Breast epithelium (tissue), 4 donors: ENCODE measurements at regions not wholly inside any gene's neighbourhood (a gene's known extent, or its start where the extent isn't known, plus 50 kb on each side); places are given as distances from the start of the nearest gene placed in this dataset.

Source experiments
- DNase-seq, 2 donors: peaks; one replicate each; pipeline ENCODE4 v3.0.0-alpha.2; 2019; ENCODE audit warnings: low spot score in 2 of 2
- H3K27ac ChIP-seq, 2 donors: fragments of 200-600 bp; sonication (generic) in 1 of 2; one replicate each; pipeline ENCODE4 v1.5.1; 2016 to 2019; ENCODE audit warnings: mild to moderate bottlenecking in 1 of 2
- H3K27me3 ChIP-seq, 2 donors: fragments of 200-600 bp; sonication (generic) in 1 of 2; one replicate each; pipeline versions ENCODE4 v1.5.1 to v1.6.0; 2017 to 2019; ENCODE audit warnings: control low read depth in 1 of 2, mild to moderate bottlenecking in 1 of 2
- H3K36me3 ChIP-seq: fragments of 200-600 bp; one replicate; pipeline ENCODE4 v1.5.1; 2019
- H3K4me1 ChIP-seq, 2 donors: fragments of 200-600 bp; sonication (generic); one replicate each; pipeline ENCODE4 v1.5.1; 2016 to 2019; ENCODE audit warnings: control low read depth in 1 of 2
- H3K4me3 ChIP-seq, 3 donors: fragments of 200-600 bp; sonication (generic); 1 replicate in 2 of 3; 2 replicates in 1 of 3; pipeline ENCODE4 v1.5.1; 2016 to 2019; ENCODE audit warnings: mild to moderate bottlenecking in 3 of 3, moderate library complexity in 2 of 3
- H3K9me3 ChIP-seq, 2 donors: fragments of 200-600 bp; sonication (generic) in 1 of 2; one replicate each; pipeline ENCODE4 v1.5.1; 2016 to 2019; ENCODE audit warnings: control low read depth in 1 of 2
- POLR2A ChIP-seq: fragments of 450-650 bp; IDR thresholded peaks from one replicate; pipeline ENCODE4 v1.6.1; 2016; ENCODE audit warnings: antibody characterized with exemption, mild to moderate bottlenecking, moderate library complexity
- POLR2AphosphoS5 ChIP-seq, 3 donors: sonication (generic); formaldehyde crosslinking; IDR thresholded peaks; one replicate each; pipeline ENCODE4 v1.6.1; 2017; ENCODE audit warnings: antibody characterized with exemption in 3 of 3
- intact Hi-C: fragments of 100-400 bp; cut with DNase I; formaldehyde crosslinking; loops from one replicate; pipeline ENCODE4 v1.15.1; 2023; ENCODE audit warnings: low total_unique reads
- TF ChIP-seq, protein P1 (sequence below), 3 donors: fragments of 450-650 bp; IDR thresholded peaks; one replicate each; pipeline ENCODE4 v1.5.1; 2016 to 2017; ENCODE audit warnings: antibody characterized with exemption in 3 of 3, mild to moderate bottlenecking in 3 of 3, moderate library complexity in 3 of 3

DNA sequence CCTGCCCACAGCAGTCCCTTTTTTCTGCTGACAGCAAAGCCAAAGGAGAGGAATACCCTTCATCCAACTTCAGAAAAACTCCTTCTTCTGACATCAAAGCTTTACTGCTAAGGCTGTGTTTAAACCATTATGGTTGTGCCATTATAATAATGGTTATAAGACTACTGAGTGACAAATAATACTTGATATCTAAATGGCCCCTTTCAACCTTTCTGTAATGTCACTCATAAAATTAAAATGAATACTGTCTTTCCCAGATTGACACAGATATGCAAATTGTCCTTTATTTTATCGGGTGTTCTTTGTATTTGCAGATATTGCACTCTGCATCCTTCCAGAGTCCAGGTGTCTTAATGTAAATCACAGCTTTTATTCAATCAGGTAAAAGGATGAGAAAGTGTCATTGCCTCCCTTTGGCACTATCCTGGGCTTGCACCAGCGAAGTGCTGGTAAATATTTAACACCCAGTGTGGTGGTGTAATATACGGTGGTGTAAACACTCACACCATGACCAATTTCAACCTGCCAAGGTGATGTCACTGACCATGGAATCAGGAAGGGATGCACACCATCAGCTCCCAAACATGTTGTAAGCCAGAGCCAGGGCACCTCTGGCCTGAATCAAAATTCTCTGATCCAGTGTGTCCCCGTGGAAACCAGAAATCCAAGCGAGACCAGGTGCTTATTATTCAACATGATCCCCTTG lies 139.4 kb upstream of the TENM3 start:
- no peak for DNase-seq
- H3K4me1 ChIP-seq: no peaks in the 10 kb centered on the region
- no peak overlapping the region for H3K27ac ChIP-seq
- intact Hi-C loops: no loop called here
- H3K4me3 ChIP-seq: no peak overlapping the region
- TF ChIP-seq POLR2A: no peak
- TF ChIP-seq, protein P1, sequence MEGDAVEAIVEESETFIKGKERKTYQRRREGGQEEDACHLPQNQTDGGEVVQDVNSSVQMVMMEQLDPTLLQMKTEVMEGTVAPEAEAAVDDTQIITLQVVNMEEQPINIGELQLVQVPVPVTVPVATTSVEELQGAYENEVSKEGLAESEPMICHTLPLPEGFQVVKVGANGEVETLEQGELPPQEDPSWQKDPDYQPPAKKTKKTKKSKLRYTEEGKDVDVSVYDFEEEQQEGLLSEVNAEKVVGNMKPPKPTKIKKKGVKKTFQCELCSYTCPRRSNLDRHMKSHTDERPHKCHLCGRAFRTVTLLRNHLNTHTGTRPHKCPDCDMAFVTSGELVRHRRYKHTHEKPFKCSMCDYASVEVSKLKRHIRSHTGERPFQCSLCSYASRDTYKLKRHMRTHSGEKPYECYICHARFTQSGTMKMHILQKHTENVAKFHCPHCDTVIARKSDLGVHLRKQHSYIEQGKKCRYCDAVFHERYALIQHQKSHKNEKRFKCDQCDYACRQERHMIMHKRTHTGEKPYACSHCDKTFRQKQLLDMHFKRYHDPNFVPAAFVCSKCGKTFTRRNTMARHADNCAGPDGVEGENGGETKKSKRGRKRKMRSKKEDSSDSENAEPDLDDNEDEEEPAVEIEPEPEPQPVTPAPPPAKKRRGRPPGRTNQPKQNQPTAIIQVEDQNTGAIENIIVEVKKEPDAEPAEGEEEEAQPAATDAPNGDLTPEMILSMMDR (IDR thresholded peaks at IDR 0.05): no peak
- no peak for TF ChIP-seq POLR2AphosphoS5 (IDR thresholded peaks at IDR 0.05)
- H3K27me3 ChIP-seq: no peaks in the 10 kb centered on the region
- H3K36me3 ChIP-seq: no peaks in the 10 kb centered on the region
- no peaks in the 10 kb centered on the region for H3K9me3 ChIP-seq

DNA sequence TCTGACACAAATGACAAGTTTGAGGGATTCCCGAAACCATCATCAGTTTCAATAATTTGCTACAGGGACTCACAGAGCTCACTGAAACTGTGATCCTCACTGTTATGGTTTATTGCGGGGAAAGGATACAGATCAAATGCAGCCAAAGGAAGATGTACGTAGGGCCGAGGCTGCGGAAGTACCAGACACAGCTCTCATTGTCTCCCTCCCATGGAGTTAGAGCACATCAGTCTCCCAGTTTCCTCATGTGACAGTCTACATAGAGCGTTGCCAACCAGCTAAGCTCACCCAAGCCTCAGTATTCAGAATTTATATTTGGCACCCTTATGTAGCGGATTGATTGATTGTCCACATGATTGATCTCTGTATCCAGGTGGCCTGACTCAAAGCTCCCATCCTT lies 137.8 kb upstream of the TENM3 start:
- Histone ChIP-seq H3K27me3 (no peaks in the 10 kb centered on the region), H3K9me3 (no peaks in the 10 kb centered on the region), H3K4me3 (no peak overlapping the region), H3K36me3 (no peaks in the 10 kb centered on the region), H3K4me1 (no peaks in the 10 kb centered on the region), H3K27ac (no peak overlapping the region)
- intact Hi-C loops: no loop called here
- DNase-seq: no peak
- TF ChIP-seq POLR2A: no peak
- no peak for TF ChIP-seq POLR2AphosphoS5 (IDR thresholded peaks at IDR 0.05)
- TF ChIP-seq, protein P1 (IDR thresholded peaks at IDR 0.05): no peak

DNA sequence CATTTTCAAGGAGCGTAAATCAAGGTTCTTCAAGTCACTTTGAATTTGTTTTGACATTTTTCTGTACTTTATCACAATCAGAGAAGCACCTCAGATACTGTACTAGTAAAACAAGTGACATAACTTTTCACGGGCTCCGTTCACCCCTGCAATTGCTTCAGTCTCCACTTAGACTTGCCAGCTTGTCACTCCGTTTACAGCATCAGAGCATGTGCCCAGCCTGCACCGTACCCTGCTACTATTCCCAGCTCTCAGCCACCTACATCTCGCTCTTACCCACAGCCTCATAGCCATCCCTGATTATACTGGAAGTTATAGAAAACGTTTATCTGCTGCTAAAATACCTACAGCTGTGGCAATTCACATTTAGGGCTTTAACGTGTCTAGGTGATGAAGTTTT lies 135.3 kb upstream of the TENM3 start:
- H3K27me3 ChIP-seq: no peaks in the 10 kb centered on the region
- no peak for DNase-seq
- no peak overlapping the region for H3K27ac ChIP-seq
- no peak for TF ChIP-seq POLR2AphosphoS5 (IDR thresholded peaks at IDR 0.05)
- no peak for TF ChIP-seq POLR2A
- TF ChIP-seq, protein P1 (IDR thresholded peaks at IDR 0.05): no peak
- intact Hi-C loops: no loop called here
- H3K4me1 ChIP-seq: no peaks in the 10 kb centered on the region
- H3K9me3 ChIP-seq: no peaks in the 10 kb centered on the region
- no peak overlapping the region for H3K4me3 ChIP-seq
- H3K36me3 ChIP-seq: no peaks in the 10 kb centered on the region

DNA sequence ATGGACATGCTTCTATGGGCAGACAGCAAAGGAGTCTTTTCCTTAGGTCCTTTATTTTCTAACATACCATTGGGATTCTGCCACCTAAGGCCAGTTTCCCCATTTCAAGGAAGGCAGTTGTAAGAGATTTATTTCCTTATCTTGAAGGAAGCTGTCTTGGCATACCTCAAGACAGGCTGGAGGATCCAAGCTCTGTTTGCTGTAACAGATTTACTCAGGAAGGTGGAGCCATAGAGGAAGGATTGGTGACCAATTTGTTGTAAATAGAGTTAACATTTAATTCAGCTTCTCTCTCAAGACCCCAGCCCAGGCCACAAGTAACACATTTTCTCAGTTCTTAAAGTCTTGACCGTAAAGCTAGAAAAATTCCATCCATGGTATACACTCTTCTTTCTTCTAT lies 131.6 kb upstream of the TENM3 start:
- no peaks in the 10 kb centered on the region for H3K9me3 ChIP-seq
- intact Hi-C loops: no loop called here
- H3K27me3 ChIP-seq: no peaks in the 10 kb centered on the region
- no peaks in the 10 kb centered on the region for H3K36me3 ChIP-seq
- no peak overlapping the region for H3K4me3 ChIP-seq
- H3K4me1 ChIP-seq: no peaks in the 10 kb centered on the region
- TF ChIP-seq, protein P1 (IDR thresholded peaks at IDR 0.05): no peak
- TF ChIP-seq POLR2A (no peak), POLR2AphosphoS5 (IDR thresholded peaks at IDR 0.05) (no peak)
- no peak overlapping the region for H3K27ac ChIP-seq
- DNase-seq: no peak

DNA sequence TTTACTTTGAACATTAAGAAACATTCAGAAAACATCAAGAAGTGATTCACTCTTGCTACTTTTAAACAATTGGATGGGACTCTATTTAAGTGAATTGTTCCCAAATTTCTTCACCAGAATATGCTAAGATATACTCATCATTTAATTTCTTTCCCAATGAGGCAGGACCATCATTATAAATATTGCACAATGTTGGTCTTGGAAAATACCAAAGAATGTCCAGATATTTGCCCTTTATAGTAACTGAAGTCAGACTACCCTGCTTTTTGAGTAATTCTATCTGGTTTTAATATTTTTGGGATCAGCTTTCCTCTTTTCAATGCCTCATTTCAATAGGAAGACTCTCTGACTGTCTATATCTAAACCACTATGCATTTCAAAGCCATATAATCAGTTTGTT lies 129.4 kb upstream of the TENM3 start:
- H3K27ac ChIP-seq: no peak overlapping the region
- intact Hi-C loops: no loop called here
- no peaks in the 10 kb centered on the region for H3K4me1 ChIP-seq
- no peaks in the 10 kb centered on the region for H3K27me3 ChIP-seq
- TF ChIP-seq, protein P1 (IDR thresholded peaks at IDR 0.05): no peak
- TF ChIP-seq POLR2A (no peak), POLR2AphosphoS5 (IDR thresholded peaks at IDR 0.05) (no peak)
- no peaks in the 10 kb centered on the region for H3K36me3 ChIP-seq
- peaks cover 0 to 13% of the 10 kb centered on the region in 2 donors for H3K9me3 ChIP-seq
- H3K4me3 ChIP-seq: no peak overlapping the region
- no peak for DNase-seq
